C4-2B (cell line): ENCODE measurements at regions not wholly inside any gene's neighbourhood (a gene's known extent, or its start where the extent isn't known, plus 50 kb on each side); places are given as distances from the start of the nearest gene placed in this dataset.
"Not testable (repeated sequence)": the region's sequence is repeated elsewhere in the genome, so short reads cannot be mapped to it uniquely, and the experiment has no call there.

Source experiments
- CTCF ChIP-seq: fragments of 450-650 bp; conservative IDR thresholded peaks from 2 replicates; pipeline ENCODE4 v1.5.1; 2017; ENCODE audit warnings: mild to moderate bottlenecking
- ZFX ChIP-seq: fragments of 450-650 bp; IDR thresholded peaks from 2 replicates; pipeline ENCODE4 v1.6.1; 2017

GRCh38 chr4:164676152-164676551, 77.8 kb upstream of the SMIM31 start:
- TF ChIP-seq CTCF, ZFX: not testable (repeated sequence)
